Endothelial cell (in vitro differentiated cells): ENCODE measurements at regions not wholly inside any gene's neighbourhood (a gene's known extent, or its start where the extent isn't known, plus 50 kb on each side); places are given as distances from the start of the nearest gene placed in this dataset.

Source experiments
- DNase-seq: peaks from one replicate; pipeline ENCODE4 v3.0.0; 2021; ENCODE audit warnings: low spot score
- H3K27ac Mint-ChIP-seq: one replicate; pipeline ENCODE4 v1.8.0; 2021; ENCODE audit warnings: mixed read lengths, inconsistent platforms; ENCODE audit not compliant: unreplicated experiment
- H3K27me3 Mint-ChIP-seq: one replicate; pipeline ENCODE4 v1.8.0; 2021; ENCODE audit warnings: mild to moderate bottlenecking, moderate library complexity, mixed read lengths, inconsistent platforms; ENCODE audit not compliant: unreplicated experiment
- H3K36me3 Mint-ChIP-seq: one replicate; pipeline ENCODE4 v1.8.0; 2021; ENCODE audit warnings: mild to moderate bottlenecking, low read depth, mixed read lengths, inconsistent platforms; ENCODE audit not compliant: unreplicated experiment
- H3K4me1 Mint-ChIP-seq: one replicate; pipeline ENCODE4 v1.8.0; 2021; ENCODE audit warnings: mild to moderate bottlenecking, mixed read lengths, inconsistent platforms; ENCODE audit not compliant: unreplicated experiment
- H3K4me3 Mint-ChIP-seq: one replicate; pipeline ENCODE4 v1.8.0; 2021; ENCODE audit warnings: mild to moderate bottlenecking, mixed read lengths, inconsistent platforms; ENCODE audit not compliant: unreplicated experiment
- H3K9me3 Mint-ChIP-seq: one replicate; pipeline ENCODE4 v1.8.0; 2021; ENCODE audit warnings: mixed read lengths, inconsistent platforms; ENCODE audit not compliant: unreplicated experiment
- TF ChIP-seq, protein P1 (sequence below): fragments of 200-600 bp; sonication (generic); IDR thresholded peaks from one replicate; pipeline ENCODE4 v1.5.0; 2021; ENCODE audit warnings: antibody characterized with exemption; ENCODE audit not compliant: unreplicated experiment

DNA sequence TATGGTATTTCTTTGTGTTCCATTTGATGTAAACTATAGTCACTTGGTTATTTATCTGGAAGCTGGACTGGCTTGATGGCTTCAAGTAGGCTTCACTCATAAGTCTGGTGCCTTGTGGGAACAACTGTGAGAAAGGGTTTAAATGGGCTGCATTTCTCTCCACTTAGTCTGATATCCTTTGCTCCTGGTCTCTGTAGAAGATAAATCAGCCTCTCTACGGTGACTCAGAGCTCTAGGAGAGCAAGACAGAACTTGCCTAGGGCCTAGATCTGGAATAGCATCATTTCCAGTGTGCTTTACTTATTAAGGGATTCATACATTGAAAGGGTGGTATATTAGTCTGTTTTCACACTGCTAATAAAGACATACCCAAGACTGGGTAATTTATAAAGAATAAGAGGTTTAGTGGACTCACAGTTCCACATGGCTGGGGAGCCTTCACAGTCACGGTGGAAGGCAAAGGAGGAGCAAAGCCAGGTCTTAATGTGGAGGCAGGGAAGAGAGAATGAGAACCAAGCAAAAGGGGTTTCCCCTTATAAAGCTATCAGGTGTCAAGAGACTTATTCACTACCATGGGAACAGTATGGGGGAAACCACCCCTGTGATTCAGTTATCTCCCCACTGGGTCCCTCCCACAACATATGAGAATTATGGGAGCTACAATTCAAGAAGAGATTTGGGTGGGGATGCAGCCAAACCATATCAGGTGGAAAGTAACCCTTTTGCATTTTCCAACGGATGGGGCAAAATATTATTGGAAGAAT lies 1746.4 kb upstream of the PCDH7 start:
- TF ChIP-seq, protein P1, sequence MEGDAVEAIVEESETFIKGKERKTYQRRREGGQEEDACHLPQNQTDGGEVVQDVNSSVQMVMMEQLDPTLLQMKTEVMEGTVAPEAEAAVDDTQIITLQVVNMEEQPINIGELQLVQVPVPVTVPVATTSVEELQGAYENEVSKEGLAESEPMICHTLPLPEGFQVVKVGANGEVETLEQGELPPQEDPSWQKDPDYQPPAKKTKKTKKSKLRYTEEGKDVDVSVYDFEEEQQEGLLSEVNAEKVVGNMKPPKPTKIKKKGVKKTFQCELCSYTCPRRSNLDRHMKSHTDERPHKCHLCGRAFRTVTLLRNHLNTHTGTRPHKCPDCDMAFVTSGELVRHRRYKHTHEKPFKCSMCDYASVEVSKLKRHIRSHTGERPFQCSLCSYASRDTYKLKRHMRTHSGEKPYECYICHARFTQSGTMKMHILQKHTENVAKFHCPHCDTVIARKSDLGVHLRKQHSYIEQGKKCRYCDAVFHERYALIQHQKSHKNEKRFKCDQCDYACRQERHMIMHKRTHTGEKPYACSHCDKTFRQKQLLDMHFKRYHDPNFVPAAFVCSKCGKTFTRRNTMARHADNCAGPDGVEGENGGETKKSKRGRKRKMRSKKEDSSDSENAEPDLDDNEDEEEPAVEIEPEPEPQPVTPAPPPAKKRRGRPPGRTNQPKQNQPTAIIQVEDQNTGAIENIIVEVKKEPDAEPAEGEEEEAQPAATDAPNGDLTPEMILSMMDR: no peak
- H3K4me1 Mint-ChIP-seq: no peaks in the 10 kb centered on the region
- peaks cover 2% of the 10 kb centered on the region for H3K27me3 Mint-ChIP-seq
- H3K27ac Mint-ChIP-seq: no peak overlapping the region
- H3K36me3 Mint-ChIP-seq: no peaks in the 10 kb centered on the region
- no peaks in the 10 kb centered on the region for H3K9me3 Mint-ChIP-seq
- no peak for DNase-seq
- H3K4me3 Mint-ChIP-seq: no peak overlapping the region

DNA sequence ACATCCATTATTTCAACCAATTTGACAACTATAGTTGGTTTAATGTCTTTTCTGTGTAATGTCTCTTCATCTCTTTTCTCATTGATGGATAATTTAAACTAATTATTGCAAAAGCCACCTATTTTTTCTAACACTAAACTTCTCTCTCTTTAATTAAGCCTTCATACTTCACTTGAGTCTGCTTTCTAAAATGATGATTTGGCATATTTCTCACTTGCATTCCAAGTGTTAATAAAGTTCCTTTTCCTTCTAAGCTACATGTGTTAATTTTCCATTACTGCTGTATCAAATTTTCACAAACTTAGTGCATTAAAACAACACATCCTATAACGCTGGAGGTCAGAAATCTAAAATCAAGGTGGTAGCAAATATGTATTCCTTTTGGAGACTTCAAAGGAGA lies 1743.8 kb upstream of the PCDH7 start:
- no peak overlapping the region for H3K27ac Mint-ChIP-seq
- no peaks in the 10 kb centered on the region for H3K27me3 Mint-ChIP-seq
- no peaks in the 10 kb centered on the region for H3K9me3 Mint-ChIP-seq
- H3K4me1 Mint-ChIP-seq: no peaks in the 10 kb centered on the region
- no peak for DNase-seq
- TF ChIP-seq, protein P1: no peak
- no peak overlapping the region for H3K4me3 Mint-ChIP-seq
- H3K36me3 Mint-ChIP-seq: no peaks in the 10 kb centered on the region

DNA sequence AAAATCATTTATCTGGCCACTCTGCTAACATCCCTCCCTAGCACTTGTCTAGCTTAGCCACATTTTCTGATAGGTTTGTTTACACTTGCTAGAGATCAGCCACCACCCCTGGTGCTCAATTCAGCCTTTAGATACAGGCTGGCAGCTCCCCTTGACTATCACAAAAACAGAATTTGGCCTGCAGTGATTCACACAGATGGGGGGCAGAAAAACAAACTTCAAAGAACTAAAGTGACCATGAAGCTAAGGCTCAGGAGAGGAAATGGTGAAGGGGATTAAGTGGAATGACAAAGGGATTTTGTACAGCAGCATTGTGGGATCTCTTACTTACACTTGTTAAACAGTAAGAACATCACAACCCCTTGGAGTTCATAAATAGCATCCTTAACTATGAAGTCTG lies 1718.0 kb upstream of the PCDH7 start:
- no peaks in the 10 kb centered on the region for H3K9me3 Mint-ChIP-seq
- H3K4me1 Mint-ChIP-seq: peaks cover 11% of the 10 kb centered on the region
- peak overlapping the region; percentile 71 for H3K27ac Mint-ChIP-seq
- DNase-seq: no peak
- no peak overlapping the region for H3K4me3 Mint-ChIP-seq
- TF ChIP-seq, protein P1: no peak
- H3K36me3 Mint-ChIP-seq: no peaks in the 10 kb centered on the region
- H3K27me3 Mint-ChIP-seq: no peaks in the 10 kb centered on the region

DNA sequence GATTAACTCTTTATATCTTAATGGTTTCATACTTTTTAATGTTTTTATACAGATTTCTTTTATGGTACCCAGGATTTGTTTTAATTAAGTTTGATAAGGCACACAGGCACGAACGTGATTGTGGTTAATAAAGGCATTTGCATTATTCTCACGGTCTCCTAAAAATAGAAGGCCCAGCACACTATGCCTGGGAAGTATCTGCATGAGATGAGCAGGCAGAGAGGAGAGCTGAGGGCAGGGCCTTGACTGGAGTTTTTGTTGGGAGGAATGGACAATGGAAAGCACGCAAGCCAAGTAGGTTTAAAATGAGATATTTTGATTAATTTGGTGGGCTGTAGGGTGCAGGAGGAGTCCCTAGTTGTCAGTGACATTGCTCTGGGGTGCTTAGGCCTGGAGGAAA lies 1714.3 kb upstream of the PCDH7 start:
- peaks cover 11% of the 10 kb centered on the region for H3K4me1 Mint-ChIP-seq
- H3K27ac Mint-ChIP-seq: no peak overlapping the region
- no peak overlapping the region for H3K4me3 Mint-ChIP-seq
- H3K36me3 Mint-ChIP-seq: no peaks in the 10 kb centered on the region
- TF ChIP-seq, protein P1: no peak
- H3K27me3 Mint-ChIP-seq: no peaks in the 10 kb centered on the region
- DNase-seq: no peak
- no peaks in the 10 kb centered on the region for H3K9me3 Mint-ChIP-seq

DNA sequence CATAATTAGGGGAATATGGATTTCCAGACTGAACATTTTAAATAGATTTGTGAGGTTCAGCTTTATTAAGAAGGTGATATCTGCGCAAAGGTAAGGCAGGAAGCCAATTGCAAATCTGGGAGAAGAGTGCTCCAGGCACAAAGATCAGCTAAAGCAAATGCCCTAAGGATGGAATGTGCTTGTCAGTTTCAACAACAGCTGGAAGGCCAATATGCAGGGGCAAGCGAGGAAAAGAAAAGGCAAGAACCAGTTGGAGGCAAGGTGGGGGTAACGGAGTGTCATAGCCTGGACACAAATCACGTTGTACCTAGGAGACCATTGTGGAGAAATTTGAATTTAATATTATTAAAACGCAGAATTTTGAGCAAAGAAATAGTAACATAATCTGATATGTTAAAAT lies 1710.3 kb upstream of the PCDH7 start:
- H3K9me3 Mint-ChIP-seq: no peaks in the 10 kb centered on the region
- H3K27ac Mint-ChIP-seq: no peak overlapping the region
- H3K4me3 Mint-ChIP-seq: no peak overlapping the region
- TF ChIP-seq, protein P1: no peak
- H3K4me1 Mint-ChIP-seq: no peaks in the 10 kb centered on the region
- no peaks in the 10 kb centered on the region for H3K27me3 Mint-ChIP-seq
- H3K36me3 Mint-ChIP-seq: no peaks in the 10 kb centered on the region
- DNase-seq: no peak
